ENCODE measurements at regions not wholly inside any gene's neighbourhood (a gene's known extent, or its start where the extent isn't known, plus 50 kb on each side); places are given as distances from the start of the nearest gene placed in this dataset.
"Not testable (repeated sequence)": the region's sequence is repeated elsewhere in the genome, so short reads cannot be mapped to it uniquely, and the experiment has no call there.

DNA sequence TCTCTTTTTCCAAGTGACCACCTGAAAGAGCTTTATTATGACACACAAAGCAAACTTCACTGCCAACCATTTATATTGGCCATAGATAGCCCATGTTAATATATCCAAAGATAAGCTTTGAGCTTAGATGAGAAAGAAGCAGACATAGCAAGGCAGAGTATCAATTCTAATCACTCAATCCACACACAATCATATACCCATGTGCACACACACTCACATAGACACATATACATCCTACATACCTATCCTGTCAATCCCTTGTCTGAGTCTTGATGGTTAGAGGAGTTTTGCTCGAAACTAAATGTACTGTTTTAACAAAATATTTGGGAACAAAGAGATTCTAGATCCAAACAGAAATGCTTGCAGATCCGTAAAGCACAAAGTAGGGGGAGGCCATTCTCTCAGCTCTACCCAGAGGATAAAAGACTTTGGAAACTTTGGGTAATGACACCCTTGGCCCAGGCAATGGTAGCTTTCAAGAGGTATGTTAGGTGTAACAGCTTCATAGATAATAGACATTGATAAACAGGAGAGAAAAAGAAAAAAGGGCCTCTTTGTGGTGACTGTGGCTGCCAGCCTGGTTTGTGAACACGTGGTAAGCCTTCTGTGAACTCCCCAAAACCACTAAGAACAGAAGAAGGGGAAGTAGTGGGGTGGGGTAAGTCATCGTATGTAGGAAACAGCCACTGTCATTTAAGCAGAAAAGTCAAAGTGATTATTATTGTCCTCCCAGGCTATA lies 121.6 kb downstream of the TLR4 start:
- Mint-ChIP-seq H3K9me3 (peaks cover 7% of the 10 kb centered on the region), H3K4me3 (peak overlapping the region; percentile 16), H3K36me3 (no peaks in the 10 kb centered on the region), H3K27ac (peak overlapping the region; percentile 69), H3K27me3 (peaks cover 59% of the 10 kb centered on the region), H3K4me1 (peaks cover 27% of the 10 kb centered on the region)
- CTCF ChIA-PET, result no interaction called here
- peak; percentile 81 for DNase-seq

DNA sequence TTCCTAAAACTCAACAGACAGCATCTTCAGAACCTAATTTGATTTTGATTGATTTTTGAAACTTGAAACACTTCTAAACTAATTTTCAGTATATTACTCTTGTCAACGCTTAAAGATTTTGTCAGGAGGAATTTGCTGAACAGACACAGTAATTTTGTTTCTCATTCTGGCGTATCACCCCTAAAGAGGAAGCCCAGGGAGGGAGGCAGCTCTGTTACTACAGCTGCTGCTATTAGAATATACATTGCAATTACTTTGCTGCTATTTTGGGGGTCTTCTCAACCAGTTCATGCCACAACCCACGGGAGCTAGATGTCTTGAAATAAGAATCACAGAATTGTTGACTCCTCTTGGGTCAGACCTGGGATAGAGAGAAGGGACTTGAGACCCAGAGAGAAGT lies 122.6 kb downstream of the TLR4 start:
- no peaks in the 10 kb centered on the region for H3K36me3 Mint-ChIP-seq
- CTCF ChIA-PET, result no interaction called here
- no peak overlapping the region for H3K4me3 Mint-ChIP-seq
- H3K9me3 Mint-ChIP-seq, result peaks cover 7% of the 10 kb centered on the region
- H3K27ac Mint-ChIP-seq, result no peak overlapping the region
- peaks cover 63% of the 10 kb centered on the region for H3K27me3 Mint-ChIP-seq
- no peak for DNase-seq
- peaks cover 27% of the 10 kb centered on the region for H3K4me1 Mint-ChIP-seq

DNA sequence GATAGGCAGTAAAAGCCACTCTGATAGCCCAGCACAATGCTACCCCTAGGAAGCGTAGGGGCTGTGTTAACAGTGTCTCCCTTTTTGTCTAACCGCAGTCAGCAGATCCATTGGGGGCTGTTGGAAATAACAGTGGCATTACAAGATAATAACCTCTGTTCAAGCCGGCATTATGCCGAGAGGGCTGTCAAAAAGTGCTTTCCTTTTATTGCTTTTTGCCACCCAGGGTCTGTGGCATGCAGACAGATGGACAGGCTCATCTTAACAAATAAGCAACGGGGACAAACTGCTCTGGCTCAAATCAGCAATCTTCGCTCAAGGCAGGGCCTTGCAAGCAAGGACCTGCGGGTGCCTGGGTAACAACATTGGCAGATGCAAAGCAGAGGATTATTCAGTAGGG lies 123.3 kb downstream of the TLR4 start:
- Mint-ChIP-seq H3K27ac (no peak overlapping the region), H3K4me3 (no peak overlapping the region), H3K4me1 (peaks cover 27% of the 10 kb centered on the region), H3K9me3 (peaks cover 7% of the 10 kb centered on the region), H3K36me3 (no peaks in the 10 kb centered on the region), H3K27me3 (peaks cover 60% of the 10 kb centered on the region)
- DNase-seq, result no peak
- CTCF ChIA-PET, result no interaction called here

DNA sequence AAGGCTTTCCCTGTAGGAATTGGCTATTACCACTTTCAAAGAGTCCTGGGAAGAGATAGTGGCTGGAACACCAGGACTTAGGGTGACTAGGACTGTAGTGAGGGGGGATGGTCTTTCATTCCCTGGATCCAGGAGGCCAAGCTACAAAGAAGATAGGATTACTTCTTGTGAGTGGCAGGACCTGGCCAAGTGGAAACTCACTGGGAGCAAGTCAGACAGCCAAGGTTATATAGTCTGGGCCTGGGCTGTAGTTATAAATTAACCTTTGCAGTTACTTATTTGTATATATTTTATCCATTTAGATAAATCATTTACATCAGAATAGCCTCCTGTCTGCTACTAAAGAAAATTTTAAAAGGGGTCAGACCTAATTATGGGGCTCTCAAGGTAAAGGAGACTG lies 124.3 kb downstream of the TLR4 start:
- CTCF ChIA-PET, result no interaction called here
- peaks cover 27% of the 10 kb centered on the region for H3K4me1 Mint-ChIP-seq
- no peak overlapping the region for H3K4me3 Mint-ChIP-seq
- H3K9me3 Mint-ChIP-seq, result peaks cover 7% of the 10 kb centered on the region
- DNase-seq, result no peak
- H3K36me3 Mint-ChIP-seq, result no peaks in the 10 kb centered on the region
- no peak overlapping the region for H3K27ac Mint-ChIP-seq
- H3K27me3 Mint-ChIP-seq, result peaks cover 56% of the 10 kb centered on the region

DNA sequence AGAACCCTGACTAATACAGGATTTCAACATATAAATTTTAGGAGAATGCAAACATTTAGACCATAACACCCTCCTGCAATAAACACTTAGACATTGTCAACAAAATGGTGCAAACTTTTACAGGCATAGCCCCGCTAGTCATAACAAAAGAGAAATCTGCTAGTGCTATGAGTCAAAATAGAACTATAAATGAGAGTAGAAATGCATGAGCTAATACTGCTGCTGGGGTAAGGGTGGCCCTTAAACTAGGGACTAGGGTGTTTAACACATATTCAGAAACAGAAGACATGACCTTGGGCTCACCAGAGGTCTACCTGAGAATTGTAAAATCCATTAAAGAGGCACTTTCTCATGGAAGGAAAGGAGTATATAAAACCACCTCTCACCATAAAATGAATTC lies 131.6 kb downstream of the TLR4 start:
- peaks cover 3% of the 10 kb centered on the region for H3K9me3 Mint-ChIP-seq

DNA sequence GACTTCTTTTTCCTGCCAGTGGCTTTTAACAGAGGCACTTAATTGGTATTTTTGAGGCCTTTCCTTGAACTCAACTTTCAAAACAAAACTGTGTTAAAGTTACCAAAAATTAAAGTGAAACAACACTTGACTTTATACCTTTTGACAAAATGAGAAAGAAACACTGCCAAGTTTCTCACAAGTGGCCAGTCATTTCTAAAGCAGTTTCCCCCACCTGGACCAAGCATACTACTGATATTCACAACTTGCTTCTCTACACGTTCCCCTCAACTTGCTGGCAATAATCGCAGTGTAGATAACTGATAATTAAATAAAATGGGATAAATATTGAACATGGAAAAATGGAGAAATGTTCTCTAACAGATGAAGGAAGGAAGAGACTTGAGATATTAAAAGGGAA lies 135.7 kb downstream of the TLR4 start:
- no peak overlapping the region for H3K27ac Mint-ChIP-seq
- peaks cover 15% of the 10 kb centered on the region for H3K27me3 Mint-ChIP-seq
- no peak overlapping the region for H3K4me3 Mint-ChIP-seq
- CTCF ChIA-PET, result no interaction called here
- DNase-seq, result no peak
- no peaks in the 10 kb centered on the region for H3K36me3 Mint-ChIP-seq
- H3K4me1 Mint-ChIP-seq, result peaks cover 10% of the 10 kb centered on the region
- H3K9me3 Mint-ChIP-seq, result peaks cover 3% of the 10 kb centered on the region

More for the DNA sequence above, 131.6 kb downstream of the TLR4 start:
- Mint-ChIP-seq H3K27ac (no peak overlapping the region), H3K27me3 (peaks cover 14% of the 10 kb centered on the region), H3K36me3 (no peaks in the 10 kb centered on the region), H3K4me1 (peaks cover 3% of the 10 kb centered on the region), H3K4me3 (no peak overlapping the region)
- CTCF ChIA-PET, result interaction anchor here (0.7 kb wide), 1 partner anchor 65 kb away, joined by 5 read pairs; no protein-coding TSS in a partner anchor
- no peak for DNase-seq

DNA sequence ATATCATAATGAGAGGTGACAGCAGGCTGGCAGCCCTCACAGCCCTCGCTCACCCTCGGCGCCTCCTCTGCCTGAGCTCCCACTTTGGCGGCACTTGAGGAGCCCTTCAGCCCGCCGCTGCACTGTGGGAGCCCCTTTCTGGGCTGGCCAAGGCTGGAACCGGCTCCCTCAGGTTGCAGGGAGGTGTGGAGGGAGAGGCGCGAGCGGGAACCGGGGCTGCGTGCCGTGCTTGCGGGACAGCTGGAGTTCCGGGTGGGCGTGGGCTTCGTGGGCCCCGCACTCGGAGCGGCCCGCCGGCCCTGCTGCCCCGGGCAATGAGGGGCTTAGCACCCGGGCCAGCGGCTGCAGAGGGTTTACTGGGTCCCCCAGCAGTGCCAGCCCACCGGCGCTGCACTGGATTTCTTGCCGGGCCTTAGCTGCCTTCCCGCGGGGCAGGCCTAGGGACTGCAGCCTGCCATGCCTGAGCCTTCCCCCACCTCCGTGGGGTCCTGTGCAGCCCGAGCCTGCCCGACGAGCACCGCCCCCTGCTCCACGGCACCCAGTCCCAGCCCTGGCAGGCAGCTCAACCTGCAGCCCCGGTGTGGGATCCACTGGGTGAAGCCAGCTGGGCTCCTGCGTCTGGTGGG lies 147.7 kb downstream of the TLR4 start:
- H3K4me1 Mint-ChIP-seq, H3K27me3 Mint-ChIP-seq, DNase-seq, H3K27ac Mint-ChIP-seq, H3K36me3 Mint-ChIP-seq, H3K9me3 Mint-ChIP-seq, H3K4me3 Mint-ChIP-seq, CTCF ChIA-PET: not testable (repeated sequence)

DNA sequence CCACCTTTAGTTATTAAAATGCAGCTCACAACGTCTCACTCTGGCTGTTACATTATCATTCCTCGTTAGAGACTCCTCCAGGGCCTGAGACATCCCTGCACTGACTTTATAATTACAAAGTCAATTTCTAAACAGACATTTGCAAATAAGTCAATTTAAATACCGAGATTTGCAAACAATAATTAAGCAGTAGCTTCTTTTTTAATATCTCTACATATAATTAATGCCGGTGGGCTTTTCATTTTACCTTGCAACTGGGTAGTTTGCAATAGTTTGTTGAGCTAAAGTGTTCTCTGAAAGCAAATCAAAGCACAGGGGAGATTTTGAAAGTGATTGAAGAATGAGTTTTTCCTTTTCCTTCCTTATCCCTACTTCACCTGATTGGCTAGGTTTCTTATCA lies 154.4 kb downstream of the TLR4 start:
- Mint-ChIP-seq H3K4me1 (no peaks in the 10 kb centered on the region), H3K27ac (no peak overlapping the region), H3K36me3 (no peaks in the 10 kb centered on the region), H3K27me3 (peaks cover 3% of the 10 kb centered on the region), H3K9me3 (no peaks in the 10 kb centered on the region), H3K4me3 (no peak overlapping the region)
- DNase-seq, result no peak
- CTCF ChIA-PET, result no interaction called here

DNA sequence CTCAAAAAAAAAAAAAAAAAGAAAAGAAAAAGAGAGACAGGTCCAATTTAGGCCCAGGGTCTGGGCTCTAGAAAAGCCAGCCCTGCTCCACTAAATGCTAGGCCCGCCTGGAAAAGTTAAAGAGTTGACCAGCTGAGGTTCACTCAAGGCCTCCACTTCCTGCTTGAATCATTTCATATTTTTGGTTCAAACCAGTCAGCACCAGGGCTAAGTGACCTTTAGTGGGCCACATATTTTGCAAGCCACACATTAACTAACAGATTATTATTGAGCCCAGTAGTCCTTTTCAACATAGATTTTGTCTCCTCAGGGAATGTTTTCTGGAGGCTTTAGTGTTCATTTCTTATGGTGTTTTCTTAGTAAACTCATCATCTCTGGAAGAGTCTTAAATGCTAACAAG lies 156.6 kb downstream of the TLR4 start:
- Mint-ChIP-seq H3K4me3 (no peak overlapping the region), H3K27me3 (peaks cover 5% of the 10 kb centered on the region), H3K36me3 (no peaks in the 10 kb centered on the region), H3K9me3 (no peaks in the 10 kb centered on the region), H3K27ac (no peak overlapping the region), H3K4me1 (no peaks in the 10 kb centered on the region)
- CTCF ChIA-PET, result no interaction called here
- no peak for DNase-seq

DNA sequence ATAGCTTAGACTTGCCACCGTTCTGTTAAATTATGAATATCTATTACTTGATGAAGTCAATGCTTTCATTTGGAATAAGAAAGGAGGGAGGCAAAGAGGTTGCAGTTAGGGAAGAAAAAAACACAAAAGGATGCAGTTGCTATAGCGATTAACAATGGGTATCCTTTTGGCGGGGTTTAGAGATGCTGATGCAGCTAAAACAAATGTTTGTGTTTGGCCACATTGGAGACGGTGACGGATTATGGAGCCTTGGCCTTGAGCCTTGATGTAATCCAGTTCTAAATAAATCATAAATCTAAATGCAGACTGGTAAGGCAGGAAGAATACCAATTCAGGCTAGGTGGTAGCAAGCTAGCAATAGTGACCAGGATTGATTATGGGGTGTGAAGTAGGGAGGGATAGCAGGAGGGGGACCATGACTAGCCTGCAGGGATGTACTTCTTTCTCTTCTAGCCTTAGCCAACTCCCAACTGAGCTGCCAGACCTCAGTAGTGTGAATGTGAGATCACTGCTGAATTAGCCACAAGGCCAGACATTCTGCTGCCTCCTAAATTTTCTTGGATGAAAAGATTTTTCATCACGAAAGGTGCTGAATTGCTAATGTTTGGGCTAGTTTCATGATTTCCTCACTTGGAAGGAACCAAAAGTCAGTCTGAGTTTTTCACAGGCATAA lies 160.3 kb downstream of the TLR4 start:
- no peak overlapping the region for H3K27ac Mint-ChIP-seq

DNA sequence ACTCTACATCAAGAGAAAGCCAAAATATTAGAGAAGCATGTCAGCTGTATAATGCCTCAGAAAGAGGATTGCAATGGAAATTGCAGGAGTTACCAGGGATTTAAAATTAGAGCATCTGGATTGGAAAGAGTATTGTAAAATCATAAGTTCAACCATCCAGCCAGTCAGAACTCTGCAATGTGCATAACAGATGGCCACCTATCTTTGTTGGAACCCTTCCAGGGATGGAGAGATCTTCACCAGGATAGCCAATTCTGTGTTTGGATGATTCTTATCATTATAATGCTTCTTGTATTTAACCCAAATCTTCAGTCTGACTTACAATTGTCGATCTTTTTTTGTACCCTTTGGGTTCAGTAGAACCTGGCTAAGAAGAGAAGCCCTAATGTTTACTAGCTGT lies 164.4 kb downstream of the TLR4 start:
- Mint-ChIP-seq H3K36me3 (no peaks in the 10 kb centered on the region), H3K27me3 (peaks cover 4% of the 10 kb centered on the region), H3K27ac (no peak overlapping the region), H3K4me3 (no peak overlapping the region), H3K4me1 (peaks cover 2% of the 10 kb centered on the region), H3K9me3 (no peaks in the 10 kb centered on the region)
- CTCF ChIA-PET, result no interaction called here
- no peak for DNase-seq

More for the DNA sequence above, 160.3 kb downstream of the TLR4 start:
- CTCF ChIA-PET, result no interaction called here
- no peaks in the 10 kb centered on the region for H3K4me1 Mint-ChIP-seq
- no peak for DNase-seq
- no peaks in the 10 kb centered on the region for H3K36me3 Mint-ChIP-seq
- H3K27me3 Mint-ChIP-seq, result peaks cover 7% of the 10 kb centered on the region
- H3K4me3 Mint-ChIP-seq, result no peak overlapping the region
- no peaks in the 10 kb centered on the region for H3K9me3 Mint-ChIP-seq

DNA sequence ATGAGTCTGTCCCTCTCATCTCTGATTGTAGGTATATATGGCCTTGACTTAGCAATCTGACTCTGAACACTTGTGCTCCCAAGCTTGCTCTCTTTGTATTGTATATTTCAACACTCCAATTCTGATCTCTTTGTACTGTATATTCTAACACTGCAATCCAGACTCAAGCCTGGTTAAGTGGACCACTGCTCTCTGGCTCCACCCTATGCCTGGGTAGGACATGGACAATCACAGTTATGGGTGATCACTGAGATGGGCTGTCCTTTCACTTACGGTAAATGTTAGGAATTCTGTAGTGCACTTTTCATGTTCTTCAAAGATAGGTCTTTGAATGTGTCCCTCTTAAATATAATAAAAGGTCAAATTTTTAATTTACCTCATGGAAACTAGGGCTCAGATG lies 165.1 kb downstream of the TLR4 start:
- peaks cover 4% of the 10 kb centered on the region for H3K27me3 Mint-ChIP-seq
- no peak overlapping the region for H3K4me3 Mint-ChIP-seq
- H3K9me3 Mint-ChIP-seq, result no peaks in the 10 kb centered on the region
- H3K4me1 Mint-ChIP-seq, result peaks cover 2% of the 10 kb centered on the region
- CTCF ChIA-PET, result no interaction called here
- H3K27ac Mint-ChIP-seq, result no peak overlapping the region
- H3K36me3 Mint-ChIP-seq, result no peaks in the 10 kb centered on the region
- no peak for DNase-seq

DNA sequence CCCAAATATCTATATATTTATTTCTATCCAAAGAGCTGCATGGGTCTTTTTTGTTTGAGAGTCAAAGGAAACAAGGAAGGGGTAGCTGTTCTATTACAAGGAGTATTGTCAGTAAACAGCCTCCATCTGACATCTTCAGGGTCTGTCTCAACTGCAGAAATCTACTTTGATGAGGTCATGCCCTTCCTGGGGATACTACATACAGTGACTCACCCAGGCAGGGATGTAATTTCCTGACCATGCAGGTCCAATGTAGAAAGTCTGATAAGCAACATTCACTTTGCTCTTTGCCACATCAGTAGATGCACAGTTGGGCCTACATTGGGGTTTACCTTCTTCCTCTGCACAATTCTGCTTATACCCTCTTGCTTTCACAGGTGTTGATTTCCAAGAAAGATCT lies 165.5 kb downstream of the TLR4 start:
- Mint-ChIP-seq H3K36me3 (no peaks in the 10 kb centered on the region), H3K4me3 (no peak overlapping the region), H3K4me1 (peaks cover 2% of the 10 kb centered on the region), H3K27me3 (peaks cover 4% of the 10 kb centered on the region), H3K9me3 (no peaks in the 10 kb centered on the region), H3K27ac (no peak overlapping the region)
- DNase-seq, result no peak
- CTCF ChIA-PET, result no interaction called here

DNA sequence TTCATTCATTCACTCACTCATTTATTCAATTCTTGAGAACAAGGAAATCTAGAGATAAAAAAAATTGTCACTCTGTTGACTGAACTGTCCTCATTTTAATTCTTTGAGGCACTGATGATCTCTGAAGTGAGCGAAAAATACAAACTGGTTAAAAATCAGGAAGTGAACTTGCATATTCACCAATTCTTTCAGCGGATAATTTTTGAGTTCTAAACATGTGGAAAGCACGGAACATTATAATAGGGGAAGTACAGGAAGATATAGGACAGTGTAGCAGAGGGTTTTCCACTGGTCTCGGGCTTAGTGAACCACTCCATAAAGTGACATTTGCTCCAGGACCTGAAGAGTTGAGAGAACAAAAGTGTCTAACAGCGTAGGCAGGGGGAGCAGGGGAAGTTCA lies 169.5 kb downstream of the TLR4 start:
- no peaks in the 10 kb centered on the region for H3K9me3 Mint-ChIP-seq
- CTCF ChIA-PET, result interaction anchor here (0.6 kb wide), 1 partner anchor 581 kb away, joined by 3 read pairs; no protein-coding TSS in a partner anchor
- no peak for DNase-seq
- no peak overlapping the region for H3K27ac Mint-ChIP-seq
- no peaks in the 10 kb centered on the region for H3K27me3 Mint-ChIP-seq
- H3K4me1 Mint-ChIP-seq, result peaks cover 2% of the 10 kb centered on the region
- no peaks in the 10 kb centered on the region for H3K36me3 Mint-ChIP-seq
- no peak overlapping the region for H3K4me3 Mint-ChIP-seq

DNA sequence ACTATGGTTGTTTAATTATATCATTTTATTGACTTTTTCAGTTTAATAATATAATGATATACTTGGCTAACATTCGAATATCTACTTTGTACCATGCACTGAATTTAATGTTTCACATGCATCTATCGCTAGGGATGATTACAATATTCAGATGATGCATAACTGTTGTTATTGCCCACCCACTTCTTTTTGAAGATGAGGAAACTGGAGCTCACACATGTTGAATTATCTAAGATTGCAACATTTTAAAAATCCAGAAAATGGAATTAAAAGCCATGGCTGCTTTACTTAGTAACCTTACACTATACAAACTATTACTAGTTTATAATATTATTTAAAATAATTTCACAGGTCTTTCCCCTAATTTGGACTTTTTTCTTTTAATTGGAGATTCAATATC lies 171.7 kb downstream of the TLR4 start:
- H3K4me1 Mint-ChIP-seq, result no peaks in the 10 kb centered on the region
- DNase-seq, result no peak
- H3K36me3 Mint-ChIP-seq, result no peaks in the 10 kb centered on the region
- CTCF ChIA-PET, result no interaction called here
- no peaks in the 10 kb centered on the region for H3K9me3 Mint-ChIP-seq
- no peak overlapping the region for H3K4me3 Mint-ChIP-seq
- no peaks in the 10 kb centered on the region for H3K27me3 Mint-ChIP-seq
- H3K27ac Mint-ChIP-seq, result no peak overlapping the region
